WTC11 (cell line): ENCODE measurements at regions not wholly inside any gene's neighbourhood (a gene's known extent, or its start where the extent isn't known, plus 50 kb on each side); places are given as distances from the start of the nearest gene placed in this dataset.
"Not testable (repeated sequence)": the region's sequence is repeated elsewhere in the genome, so short reads cannot be mapped to it uniquely, and the experiment has no call there.

ENCODE experiments used
- ATAC-seq: fragments of 200-7000 bp; cut with Tn5 transposase; 2 replicates; pipeline ENCODE4 v1.10.0; 2021; ENCODE audit warnings: mild to moderate bottlenecking, moderate library complexity
- CTCF ChIA-PET: fragments of 300-600 bp; sonication (Branson Sonifier 250); formaldehyde crosslinking; loops from one replicate; lab custom pipeline; 2021; ENCODE audit warnings: antibody characterized with exemption; lab: Charles Lee
- POLR2A ChIA-PET: fragments of 350-600 bp; sonication (Branson Sonifier 250); formaldehyde crosslinking; loops from one replicate; lab custom pipeline; 2021; ENCODE audit warnings: antibody characterized with exemption; lab: Charles Lee
- DNase-seq: peaks from one replicate; pipeline ENCODE4 v3.0.0; 2021; ENCODE audit warnings: low spot score
- H3K27ac Mint-ChIP-seq: 2 replicates; pipeline ENCODE4 v1.8.0; 2021; ENCODE audit warnings: mixed read lengths
- H3K27me3 Mint-ChIP-seq: 2 replicates; pipeline ENCODE4 v1.8.0; 2021; ENCODE audit warnings: low read depth, mild to moderate bottlenecking, moderate library complexity, mixed read lengths
- H3K36me3 Mint-ChIP-seq: 2 replicates; pipeline ENCODE4 v1.8.0; 2021; ENCODE audit warnings: mixed read lengths
- H3K4me1 Mint-ChIP-seq: 2 replicates; pipeline ENCODE4 v1.8.0; 2022; ENCODE audit warnings: mixed read lengths
- H3K4me3 Mint-ChIP-seq: 2 replicates; pipeline ENCODE4 v1.8.0; 2021; ENCODE audit warnings: mild to moderate bottlenecking, moderate library complexity, mixed read lengths
- H3K9me3 Mint-ChIP-seq: 2 replicates; pipeline ENCODE4 v1.8.0; 2021; ENCODE audit warnings: mixed read lengths
- ATF1 ChIP-seq: sonication (generic); formaldehyde crosslinking; IDR thresholded peaks from 2 replicates; pipeline ENCODE4 v1.8.1; 2023; ENCODE audit warnings: mild to moderate bottlenecking, moderate library complexity, missing genetic modification reagents
- CREM ChIP-seq: sonication (generic); formaldehyde crosslinking; IDR thresholded peaks from 2 replicates; pipeline ENCODE4 v1.8.1; 2022; ENCODE audit warnings: mild to moderate bottlenecking, missing genetic modification reagents, moderate library complexity
- ELF4 ChIP-seq: sonication (generic); formaldehyde crosslinking; IDR thresholded peaks from 2 replicates; pipeline ENCODE4 v1.8.1; 2022; ENCODE audit warnings: low read depth, mild to moderate bottlenecking, moderate library complexity, missing genetic modification reagents
- ESRRA ChIP-seq: sonication (generic); formaldehyde crosslinking; IDR thresholded peaks from 2 replicates; pipeline ENCODE4 v1.8.1; 2022; ENCODE audit warnings: mild to moderate bottlenecking, missing genetic modification reagents, borderline replicate concordance
- FOXJ3 ChIP-seq: sonication (generic); formaldehyde crosslinking; IDR thresholded peaks from 2 replicates; pipeline ENCODE4 v1.9.0; 2021; ENCODE audit warnings: missing genetic modification reagents, mild to moderate bottlenecking, borderline replicate concordance
- FOXK1 ChIP-seq: sonication (generic); formaldehyde crosslinking; IDR thresholded peaks from 2 replicates; pipeline ENCODE4 v1.8.0; 2022; ENCODE audit warnings: mild to moderate bottlenecking, moderate library complexity, missing genetic modification reagents
- JUN ChIP-seq: sonication (generic); formaldehyde crosslinking; IDR thresholded peaks from 2 replicates; pipeline ENCODE4 v1.8.0; 2023; ENCODE audit warnings: mild to moderate bottlenecking, missing genetic modification reagents
- MYBL2 ChIP-seq: sonication (generic); formaldehyde crosslinking; IDR thresholded peaks from 2 replicates; pipeline ENCODE4 v1.8.1; 2023; ENCODE audit warnings: mild to moderate bottlenecking, moderate library complexity, missing genetic modification reagents
- RELA ChIP-seq: sonication (generic); formaldehyde crosslinking; IDR thresholded peaks from 2 replicates; pipeline ENCODE4 v1.8.1; 2022; ENCODE audit warnings: missing genetic modification reagents, mild to moderate bottlenecking, borderline replicate concordance
- RORB ChIP-seq: fragments of 250-450 bp; sonication (Bioruptor Pico); IDR thresholded peaks from 2 replicates; pipeline ENCODE4 v1.9.0; 2021; ENCODE audit warnings: mild to moderate bottlenecking
- SMAD4 ChIP-seq: sonication (generic); formaldehyde crosslinking; IDR thresholded peaks from 2 replicates; pipeline ENCODE4 v1.8.0; 2022; ENCODE audit warnings: mild to moderate bottlenecking, missing genetic modification reagents
- TCF7 ChIP-seq: sonication (generic); formaldehyde crosslinking; IDR thresholded peaks from 2 replicates; pipeline ENCODE4 v1.8.0; 2022; ENCODE audit warnings: mild to moderate bottlenecking, low read depth, missing genetic modification reagents, moderate library complexity
- ZBTB21 ChIP-seq: sonication (generic); formaldehyde crosslinking; IDR thresholded peaks from 2 replicates; pipeline ENCODE4 v1.8.1; 2023; ENCODE audit warnings: mild to moderate bottlenecking, missing genetic modification reagents, borderline replicate concordance
- ZNF232 ChIP-seq: sonication (generic); formaldehyde crosslinking; IDR thresholded peaks from 2 replicates; pipeline ENCODE4 v1.8.0; 2022; ENCODE audit warnings: mild to moderate bottlenecking, missing genetic modification reagents
- ZNF416 ChIP-seq: fragments of 250-450 bp; sonication (Bioruptor Pico); IDR thresholded peaks from 2 replicates; pipeline ENCODE4 v1.9.0; 2021; ENCODE audit warnings: mild to moderate bottlenecking, inconsistent platforms
- TF ChIP-seq, protein P1 (sequence below): sonication (generic); formaldehyde crosslinking; IDR thresholded peaks from 2 replicates; pipeline ENCODE4 v1.8.1; 2022; ENCODE audit warnings: low read depth, missing genetic modification reagents, borderline replicate concordance
- TF ChIP-seq, protein P2 (sequence below): sonication (generic); formaldehyde crosslinking; IDR thresholded peaks from 2 replicates; pipeline ENCODE4 v1.8.1; 2023; ENCODE audit warnings: mild to moderate bottlenecking, moderate library complexity, missing genetic modification reagents
- TF ChIP-seq, protein P3 (sequence below): sonication (generic); formaldehyde crosslinking; IDR thresholded peaks from 2 replicates; pipeline ENCODE4 v1.8.0; 2023; ENCODE audit warnings: missing genetic modification reagents
- TF ChIP-seq, protein P4 (sequence below): sonication (generic); formaldehyde crosslinking; IDR thresholded peaks from 2 replicates; pipeline ENCODE4 v1.8.0; 2023; ENCODE audit warnings: missing genetic modification reagents, mild to moderate bottlenecking, borderline replicate concordance
- TF ChIP-seq, protein P5 (sequence below): sonication (generic); formaldehyde crosslinking; conservative IDR thresholded peaks from 2 replicates; pipeline ENCODE4 v1.8.1; 2022; ENCODE audit warnings: mild to moderate bottlenecking, missing genetic modification reagents

DNA sequence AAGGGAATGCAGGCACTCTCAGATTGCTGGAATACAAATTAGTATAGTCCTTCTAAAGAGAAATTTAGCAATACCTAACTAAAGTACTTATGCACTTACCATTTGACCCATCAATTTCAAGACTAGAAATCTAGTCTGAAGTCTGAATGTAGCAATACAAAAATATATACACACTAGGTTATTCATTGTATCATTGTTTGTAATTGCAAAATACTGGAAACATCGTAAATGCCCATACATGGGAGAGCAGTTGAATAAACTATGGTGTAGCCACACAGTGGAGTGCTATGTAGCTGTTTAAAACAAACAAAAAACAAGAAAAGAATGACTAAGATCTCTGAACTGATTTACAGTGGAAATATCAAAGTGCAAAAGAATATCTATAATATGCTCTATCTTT, 346.4 kb downstream of the ZNF674 start:
- H3K4me3 Mint-ChIP-seq, result no peak overlapping the region
- POLR2A ChIA-PET, result no interaction called here
- DNase-seq (no peak), ATAC-seq (no peak)
- TF ChIP-seq, protein P1, sequence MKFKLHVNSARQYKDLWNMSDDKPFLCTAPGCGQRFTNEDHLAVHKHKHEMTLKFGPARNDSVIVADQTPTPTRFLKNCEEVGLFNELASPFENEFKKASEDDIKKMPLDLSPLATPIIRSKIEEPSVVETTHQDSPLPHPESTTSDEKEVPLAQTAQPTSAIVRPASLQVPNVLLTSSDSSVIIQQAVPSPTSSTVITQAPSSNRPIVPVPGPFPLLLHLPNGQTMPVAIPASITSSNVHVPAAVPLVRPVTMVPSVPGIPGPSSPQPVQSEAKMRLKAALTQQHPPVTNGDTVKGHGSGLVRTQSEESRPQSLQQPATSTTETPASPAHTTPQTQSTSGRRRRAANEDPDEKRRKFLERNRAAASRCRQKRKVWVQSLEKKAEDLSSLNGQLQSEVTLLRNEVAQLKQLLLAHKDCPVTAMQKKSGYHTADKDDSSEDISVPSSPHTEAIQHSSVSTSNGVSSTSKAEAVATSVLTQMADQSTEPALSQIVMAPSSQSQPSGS (CRISPR knock-in tag), result no peak
- no peak for TF ChIP-seq ELF4 (CRISPR knock-in tag)
- no peak for TF ChIP-seq RORB
- no peak for TF ChIP-seq CREM (CRISPR knock-in tag)
- no peak for TF ChIP-seq SMAD4 (CRISPR knock-in tag)
- no peak for TF ChIP-seq ZNF416 (CRISPR knock-in tag)
- TF ChIP-seq, protein P2, sequence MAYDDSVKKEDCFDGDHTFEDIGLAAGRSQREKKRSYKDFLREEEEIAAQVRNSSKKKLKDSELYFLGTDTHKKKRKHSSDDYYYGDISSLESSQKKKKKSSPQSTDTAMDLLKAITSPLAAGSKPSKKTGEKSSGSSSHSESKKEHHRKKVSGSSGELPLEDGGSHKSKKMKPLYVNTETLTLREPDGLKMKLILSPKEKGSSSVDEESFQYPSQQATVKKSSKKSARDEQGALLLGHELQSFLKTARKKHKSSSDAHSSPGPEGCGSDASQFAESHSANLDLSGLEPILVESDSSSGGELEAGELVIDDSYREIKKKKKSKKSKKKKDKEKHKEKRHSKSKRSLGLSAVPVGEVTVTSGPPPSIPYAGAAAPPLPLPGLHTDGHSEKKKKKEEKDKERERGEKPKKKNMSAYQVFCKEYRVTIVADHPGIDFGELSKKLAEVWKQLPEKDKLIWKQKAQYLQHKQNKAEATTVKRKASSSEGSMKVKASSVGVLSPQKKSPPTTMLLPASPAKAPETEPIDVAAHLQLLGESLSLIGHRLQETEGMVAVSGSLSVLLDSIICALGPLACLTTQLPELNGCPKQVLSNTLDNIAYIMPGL (CRISPR knock-in tag), result no peak
- H3K36me3 Mint-ChIP-seq, result peaks cover 9% of the 10 kb centered on the region
- H3K9me3 Mint-ChIP-seq, result peaks cover 11% of the 10 kb centered on the region
- H3K27me3 Mint-ChIP-seq, result peaks cover 2% of the 10 kb centered on the region; the same call in 1 of the 2 replicates
- no peak overlapping the region for H3K27ac Mint-ChIP-seq
- peaks cover 12% of the 10 kb centered on the region for H3K4me1 Mint-ChIP-seq
- CTCF ChIA-PET, result no interaction called here

DNA sequence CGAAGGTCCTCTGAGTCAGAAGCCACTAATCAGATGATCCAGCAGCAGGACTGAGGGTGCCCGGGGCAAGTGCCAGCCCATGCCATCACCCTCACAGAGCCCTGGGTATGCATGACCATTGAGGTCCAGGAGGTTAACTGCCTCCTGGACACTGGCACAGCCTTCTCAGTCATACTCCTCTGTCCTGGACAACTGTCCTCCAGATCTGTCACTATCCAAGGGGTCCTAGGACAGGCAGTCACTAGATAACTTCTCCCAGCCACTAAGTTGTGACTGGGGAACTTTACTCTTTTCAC, 358.5 kb downstream of the ZNF674 start:
- CTCF ChIA-PET, ATAC-seq: not testable (repeated sequence)

DNA sequence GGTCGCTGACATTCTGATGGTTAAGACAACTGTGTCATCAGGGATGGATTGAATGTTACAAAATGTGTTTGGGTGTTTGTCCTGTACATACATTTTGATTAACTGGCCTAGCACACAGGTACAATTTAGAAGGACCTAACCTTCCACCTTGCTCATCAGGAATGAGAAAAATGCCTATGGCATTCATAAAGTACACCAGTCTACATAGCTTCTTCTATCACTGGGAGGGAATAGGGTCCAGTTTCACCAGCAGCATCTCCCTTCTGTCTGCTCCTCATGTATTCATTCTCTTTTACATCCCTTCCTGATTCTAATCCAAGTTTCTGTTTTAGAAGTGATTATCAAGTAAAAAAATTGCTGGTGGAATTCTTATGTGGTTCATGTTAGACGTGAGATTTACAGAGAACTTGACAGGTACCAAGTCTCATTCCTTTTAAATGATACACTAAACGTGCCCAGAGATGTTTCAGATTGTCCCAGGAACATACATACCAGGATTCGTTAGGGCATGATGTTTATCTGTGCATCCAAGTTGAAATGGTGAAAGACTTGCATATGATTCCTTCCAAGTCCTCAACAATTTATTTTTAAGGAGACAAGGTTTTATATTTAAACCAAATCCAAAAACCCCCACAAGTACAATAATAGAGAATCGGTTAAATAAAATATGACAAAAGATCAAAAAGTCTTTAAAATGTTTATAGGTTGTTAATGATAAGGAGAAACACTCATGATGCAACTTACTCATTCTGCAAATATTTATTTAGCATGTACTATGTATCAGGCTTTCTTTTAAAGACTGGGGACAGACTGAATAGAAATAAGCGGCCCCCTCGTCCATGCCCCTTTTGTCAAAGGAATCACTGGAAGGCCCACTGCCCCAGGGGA, 359.1 kb downstream of the ZNF674 start:
- ATAC-seq, result no peak
- TF ChIP-seq MYBL2 (CRISPR knock-in tag) (no peak), FOXJ3 (CRISPR knock-in tag) (no peak), FOXK1 (CRISPR knock-in tag) (no peak), TCF7 (CRISPR knock-in tag) (no peak), ZBTB21 (CRISPR knock-in tag) (no peak), RELA (CRISPR knock-in tag) (no peak), ESRRA (CRISPR knock-in tag) (no peak), JUN (CRISPR knock-in tag) (no peak), ZNF232 (no peak), ATF1 (no peak)
- TF ChIP-seq, protein P3, sequence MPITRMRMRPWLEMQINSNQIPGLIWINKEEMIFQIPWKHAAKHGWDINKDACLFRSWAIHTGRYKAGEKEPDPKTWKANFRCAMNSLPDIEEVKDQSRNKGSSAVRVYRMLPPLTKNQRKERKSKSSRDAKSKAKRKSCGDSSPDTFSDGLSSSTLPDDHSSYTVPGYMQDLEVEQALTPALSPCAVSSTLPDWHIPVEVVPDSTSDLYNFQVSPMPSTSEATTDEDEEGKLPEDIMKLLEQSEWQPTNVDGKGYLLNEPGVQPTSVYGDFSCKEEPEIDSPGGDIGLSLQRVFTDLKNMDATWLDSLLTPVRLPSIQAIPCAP, result no peak
- TF ChIP-seq, protein P1 (CRISPR knock-in tag), result no peak
- TF ChIP-seq, protein P4, sequence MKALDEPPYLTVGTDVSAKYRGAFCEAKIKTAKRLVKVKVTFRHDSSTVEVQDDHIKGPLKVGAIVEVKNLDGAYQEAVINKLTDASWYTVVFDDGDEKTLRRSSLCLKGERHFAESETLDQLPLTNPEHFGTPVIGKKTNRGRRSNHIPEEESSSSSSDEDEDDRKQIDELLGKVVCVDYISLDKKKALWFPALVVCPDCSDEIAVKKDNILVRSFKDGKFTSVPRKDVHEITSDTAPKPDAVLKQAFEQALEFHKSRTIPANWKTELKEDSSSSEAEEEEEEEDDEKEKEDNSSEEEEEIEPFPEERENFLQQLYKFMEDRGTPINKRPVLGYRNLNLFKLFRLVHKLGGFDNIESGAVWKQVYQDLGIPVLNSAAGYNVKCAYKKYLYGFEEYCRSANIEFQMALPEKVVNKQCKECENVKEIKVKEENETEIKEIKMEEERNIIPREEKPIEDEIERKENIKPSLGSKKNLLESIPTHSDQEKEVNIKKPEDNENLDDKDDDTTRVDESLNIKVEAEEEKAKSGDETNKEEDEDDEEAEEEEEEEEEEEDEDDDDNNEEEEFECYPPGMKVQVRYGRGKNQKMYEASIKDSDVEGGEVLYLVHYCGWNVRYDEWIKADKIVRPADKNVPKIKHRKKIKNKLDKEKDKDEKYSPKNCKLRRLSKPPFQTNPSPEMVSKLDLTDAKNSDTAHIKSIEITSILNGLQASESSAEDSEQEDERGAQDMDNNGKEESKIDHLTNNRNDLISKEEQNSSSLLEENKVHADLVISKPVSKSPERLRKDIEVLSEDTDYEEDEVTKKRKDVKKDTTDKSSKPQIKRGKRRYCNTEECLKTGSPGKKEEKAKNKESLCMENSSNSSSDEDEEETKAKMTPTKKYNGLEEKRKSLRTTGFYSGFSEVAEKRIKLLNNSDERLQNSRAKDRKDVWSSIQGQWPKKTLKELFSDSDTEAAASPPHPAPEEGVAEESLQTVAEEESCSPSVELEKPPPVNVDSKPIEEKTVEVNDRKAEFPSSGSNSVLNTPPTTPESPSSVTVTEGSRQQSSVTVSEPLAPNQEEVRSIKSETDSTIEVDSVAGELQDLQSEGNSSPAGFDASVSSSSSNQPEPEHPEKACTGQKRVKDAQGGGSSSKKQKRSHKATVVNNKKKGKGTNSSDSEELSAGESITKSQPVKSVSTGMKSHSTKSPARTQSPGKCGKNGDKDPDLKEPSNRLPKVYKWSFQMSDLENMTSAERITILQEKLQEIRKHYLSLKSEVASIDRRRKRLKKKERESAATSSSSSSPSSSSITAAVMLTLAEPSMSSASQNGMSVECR (CRISPR knock-in tag), result no peak
- TF ChIP-seq, protein P5, sequence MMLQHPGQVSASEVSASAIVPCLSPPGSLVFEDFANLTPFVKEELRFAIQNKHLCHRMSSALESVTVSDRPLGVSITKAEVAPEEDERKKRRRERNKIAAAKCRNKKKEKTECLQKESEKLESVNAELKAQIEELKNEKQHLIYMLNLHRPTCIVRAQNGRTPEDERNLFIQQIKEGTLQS (CRISPR knock-in tag), result no peak

More for the DNA sequence above, 358.5 kb downstream of the ZNF674 start:
- H3K9me3 Mint-ChIP-seq, H3K36me3 Mint-ChIP-seq, H3K4me1 Mint-ChIP-seq, H3K27me3 Mint-ChIP-seq, DNase-seq, POLR2A ChIA-PET, H3K4me3 Mint-ChIP-seq, H3K27ac Mint-ChIP-seq: not testable (repeated sequence)

More for the DNA sequence above, 359.1 kb downstream of the ZNF674 start:
- Mint-ChIP-seq H3K27ac (no peak overlapping the region), H3K4me3 (no peak overlapping the region), H3K4me1 (no peaks in the 10 kb centered on the region), H3K36me3 (no peaks in the 10 kb centered on the region), H3K9me3 (peaks cover 5% of the 10 kb centered on the region; the same call in 1 of the 2 replicates), H3K27me3 (no peaks in the 10 kb centered on the region; the same call in 1 of the 2 replicates)
- DNase-seq, result no peak
- POLR2A ChIA-PET, result no interaction called here
- CTCF ChIA-PET, result no interaction called here
